Vagina (tissue), 2 donors: ENCODE measurements at regions not wholly inside any gene's neighbourhood (a gene's known extent, or its start where the extent isn't known, plus 50 kb on each side); places are given as distances from the start of the nearest gene placed in this dataset.

ENCODE experiments used
- CTCF ChIP-seq, 3 experiments: fragments of 450-650 bp in 2 of 3; fragments of 200-600 bp in 1 of 3; sonication (generic) in 1 of 3; IDR thresholded peaks; one replicate each; pipeline ENCODE4 v1.5.1; 2017 to 2019; ENCODE audit warnings: antibody characterized with exemption in 3 of 3, mild to moderate bottlenecking in 2 of 3, moderate library complexity in 2 of 3
- POLR2A ChIP-seq, 2 donors: fragments of 450-650 bp; IDR thresholded peaks; one replicate each; pipeline ENCODE4 v1.6.1; 2017; ENCODE audit warnings: antibody characterized with exemption in 2 of 2, mild to moderate bottlenecking in 2 of 2, moderate library complexity in 2 of 2
- POLR2AphosphoS5 ChIP-seq, 2 donors: sonication (generic); formaldehyde crosslinking; IDR thresholded peaks; one replicate each; pipeline ENCODE4 v1.9.0; 2017; ENCODE audit warnings: antibody characterized with exemption in 2 of 2, mild to moderate bottlenecking in 2 of 2, low read depth in 1 of 2; ENCODE audit not compliant: insufficient read depth in 1 of 2

GRCh38 chr2:75936311-75936710 lies 225.6 kb upstream of the GCFC2 start:
- no peak for TF ChIP-seq POLR2A (IDR thresholded peaks at IDR 0.05)
- TF ChIP-seq CTCF (IDR thresholded peaks at IDR 0.05): no peak
- TF ChIP-seq POLR2AphosphoS5 (IDR thresholded peaks at IDR 0.05; ENCODE audit: insufficient read depth in 1 of 2, low read depth in 1 of 2): no peak
